ENCODE measurements at regions not wholly inside any gene's neighbourhood (a gene's known extent, or its start where the extent isn't known, plus 50 kb on each side); places are given as distances from the start of the nearest gene placed in this dataset.
"Not testable (repeated sequence)": the region's sequence is repeated elsewhere in the genome, so short reads cannot be mapped to it uniquely, and the experiment has no call there.

GRCh38 chr2:64808092-64808491 is 154.4 kb upstream of the SERTAD2 start:
- Mint-ChIP-seq H3K4me3 (no peak overlapping the region), H3K27ac (ENCODE audit: unreplicated experiment) (no peak overlapping the region), H3K27me3 (ENCODE audit: low read depth) (no peaks in the 10 kb centered on the region), H3K9me3 (no peaks in the 10 kb centered on the region), H3K36me3 (ENCODE audit: low read depth) (no peaks in the 10 kb centered on the region), H3K4me1 (peaks cover 1% of the 10 kb centered on the region)
- DNase-seq (ENCODE audit: low read depth, low spot score), result no peak
- TF ChIP-seq CTCF (conservative IDR thresholded peaks at IDR 0.05), result no peak

DNA sequence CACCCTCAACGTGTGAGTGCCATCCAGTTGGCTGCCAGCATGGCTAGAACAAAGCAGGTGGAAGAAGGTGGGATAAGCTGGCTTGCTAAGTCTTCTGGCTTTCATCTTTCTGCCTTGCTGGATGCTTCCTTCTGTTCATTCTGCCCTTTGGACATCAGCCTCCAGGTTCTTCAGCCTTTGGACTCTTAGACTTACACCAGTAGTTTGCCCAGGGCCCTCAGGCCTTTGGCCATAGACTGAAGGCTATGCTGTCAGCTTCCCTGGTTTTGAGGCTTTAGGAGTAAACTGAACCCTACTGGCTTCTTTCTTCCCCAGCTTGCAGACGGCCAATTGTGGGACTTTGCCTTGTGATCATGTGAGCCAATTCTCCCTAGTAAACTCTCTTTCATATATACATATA is 155.0 kb upstream of the SERTAD2 start:
- H3K4me1 Mint-ChIP-seq, result peaks cover 8% of the 10 kb centered on the region

GRCh38 chr2:64809216-64809615 is 155.5 kb upstream of the SERTAD2 start:
- TF ChIP-seq CTCF (conservative IDR thresholded peaks at IDR 0.05), result no peak
- no peaks in the 10 kb centered on the region for H3K9me3 Mint-ChIP-seq
- no peak for DNase-seq (ENCODE audit: low read depth, low spot score)
- H3K27me3 Mint-ChIP-seq (ENCODE audit: low read depth), result no peaks in the 10 kb centered on the region
- peaks cover 12% of the 10 kb centered on the region for H3K4me1 Mint-ChIP-seq
- no peak overlapping the region for H3K4me3 Mint-ChIP-seq
- H3K36me3 Mint-ChIP-seq (ENCODE audit: low read depth), result no peaks in the 10 kb centered on the region
- no peak overlapping the region for H3K27ac Mint-ChIP-seq (ENCODE audit: unreplicated experiment)

More for the DNA sequence above, 155.0 kb upstream of the SERTAD2 start:
- DNase-seq (ENCODE audit: low read depth, low spot score), result no peak
- H3K9me3 Mint-ChIP-seq, result no peaks in the 10 kb centered on the region
- no peak overlapping the region for H3K4me3 Mint-ChIP-seq
- no peak for TF ChIP-seq CTCF (conservative IDR thresholded peaks at IDR 0.05)
- no peaks in the 10 kb centered on the region for H3K27me3 Mint-ChIP-seq (ENCODE audit: low read depth)
- H3K27ac Mint-ChIP-seq (ENCODE audit: unreplicated experiment), result no peak overlapping the region
- no peaks in the 10 kb centered on the region for H3K36me3 Mint-ChIP-seq (ENCODE audit: low read depth)

DNA sequence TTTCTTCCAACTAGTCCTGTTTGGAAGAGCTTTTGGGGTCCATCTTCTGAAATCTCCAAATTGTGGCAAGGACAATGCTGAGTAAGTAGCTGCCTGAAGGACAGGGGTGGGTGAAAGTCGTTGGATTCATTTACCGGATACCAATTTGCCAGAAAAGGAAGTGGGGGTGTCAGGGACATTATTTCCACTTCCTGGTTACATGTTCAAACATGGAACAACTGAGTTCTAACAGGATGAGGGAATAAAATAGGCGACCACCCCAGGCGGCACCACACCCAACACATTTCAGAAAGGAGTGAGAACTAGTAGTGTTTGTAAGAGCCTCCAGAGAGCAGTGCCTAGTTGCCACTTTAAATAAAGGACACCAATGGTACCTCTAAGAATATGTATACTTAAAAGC is 158.6 kb upstream of the SERTAD2 start:
- no peaks in the 10 kb centered on the region for H3K36me3 Mint-ChIP-seq (ENCODE audit: low read depth)
- H3K9me3 Mint-ChIP-seq, result no peaks in the 10 kb centered on the region
- no peak for DNase-seq (ENCODE audit: low read depth, low spot score)
- H3K27ac Mint-ChIP-seq (ENCODE audit: unreplicated experiment), result no peak overlapping the region
- no peak for TF ChIP-seq CTCF (conservative IDR thresholded peaks at IDR 0.05)
- peaks cover 12% of the 10 kb centered on the region for H3K4me1 Mint-ChIP-seq
- no peak overlapping the region for H3K4me3 Mint-ChIP-seq
- no peaks in the 10 kb centered on the region for H3K27me3 Mint-ChIP-seq (ENCODE audit: low read depth)

- Mint-ChIP-seq H3K27ac (ENCODE audit: unreplicated experiment) (no peak overlapping the region), H3K9me3 (no peaks in the 10 kb centered on the region), H3K36me3 (ENCODE audit: low read depth) (no peaks in the 10 kb centered on the region), H3K27me3 (ENCODE audit: low read depth) (no peaks in the 10 kb centered on the region), H3K4me1 (peaks cover 12% of the 10 kb centered on the region), H3K4me3 (no peak overlapping the region)
- DNase-seq (ENCODE audit: low read depth, low spot score), result no peak
- TF ChIP-seq CTCF (conservative IDR thresholded peaks at IDR 0.05), result no peak
Observed at GRCh38 chr2:64814007-64814406, 160.3 kb upstream of the SERTAD2 start.

GRCh38 chr2:64816526-64816925 is 162.8 kb upstream of the SERTAD2 start:
- H3K27me3 Mint-ChIP-seq (ENCODE audit: low read depth); H3K36me3 Mint-ChIP-seq (ENCODE audit: low read depth); DNase-seq (ENCODE audit: low read depth, low spot score); H3K9me3 Mint-ChIP-seq; H3K27ac Mint-ChIP-seq (ENCODE audit: unreplicated experiment); H3K4me3 Mint-ChIP-seq: not testable (repeated sequence)
- peaks cover 12% of the 10 kb centered on the region for H3K4me1 Mint-ChIP-seq
